ENCODE measurements at regions not wholly inside any gene's neighbourhood (a gene's known extent, or its start where the extent isn't known, plus 50 kb on each side); places are given as distances from the start of the nearest gene placed in this dataset.

GRCh38 chr5:87127426-87127825, 140.3 kb upstream of the RASA1 start:
- TF ChIP-seq CTCF (IDR thresholded peaks at IDR 0.05), result no peak
- TF ChIP-seq POLR2A (IDR thresholded peaks at IDR 0.05; ENCODE audit: low read depth), result no peak

Measured in esophagus muscularis mucosa (tissue), 3 donors.